ENCODE measurements at regions not wholly inside any gene's neighbourhood (a gene's known extent, or its start where the extent isn't known, plus 50 kb on each side); places are given as distances from the start of the nearest gene placed in this dataset.
"Not testable (repeated sequence)": the region's sequence is repeated elsewhere in the genome, so short reads cannot be mapped to it uniquely, and the experiment has no call there.

GRCh38 chr16:51831034-51831433, 680.0 kb upstream of the SALL1 start:
- not testable (repeated sequence) for H3K9me3 ChIP-seq (ENCODE audit: control insufficient read depth, insufficient read depth, low read length); H3K36me3 ChIP-seq (ENCODE audit: control insufficient read depth, insufficient read depth, low read length); H3K27me3 ChIP-seq (ENCODE audit: control insufficient read depth, insufficient read depth, low read length); H3K9ac ChIP-seq (ENCODE audit: low read depth, low read length); H3K4me1 ChIP-seq (ENCODE audit: control insufficient read depth, insufficient read depth, low read length); H3K4me3 ChIP-seq (ENCODE audit: low read depth, low read length)

DNA sequence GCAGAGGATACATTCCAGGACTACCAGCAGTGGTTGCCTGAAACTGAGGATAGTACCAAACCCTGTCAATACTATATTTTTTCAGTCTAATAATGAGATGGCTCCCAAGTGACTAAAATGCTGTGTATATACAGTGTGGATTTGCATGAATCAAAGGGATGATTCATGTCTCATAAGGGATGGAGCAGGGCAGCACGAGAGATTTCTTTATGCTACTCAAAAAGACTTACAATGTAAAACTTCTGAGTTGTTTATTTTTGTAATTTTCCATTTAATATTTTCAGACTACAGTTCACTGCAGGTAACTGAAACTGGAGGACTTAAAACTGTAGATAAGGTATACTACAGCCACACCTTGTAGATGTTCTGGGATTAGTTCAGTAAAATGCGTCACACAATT, 674.7 kb upstream of the SALL1 start:
- H3K4me1 ChIP-seq (ENCODE audit: control insufficient read depth, insufficient read depth, low read length), result no peaks in the 10 kb centered on the region
- no peaks in the 10 kb centered on the region for H3K27me3 ChIP-seq (ENCODE audit: control insufficient read depth, insufficient read depth, low read length)
- no peaks in the 10 kb centered on the region for H3K36me3 ChIP-seq (ENCODE audit: control insufficient read depth, insufficient read depth, low read length)
- H3K4me3 ChIP-seq (ENCODE audit: low read depth, low read length), result no peak overlapping the region
- H3K9me3 ChIP-seq (ENCODE audit: control insufficient read depth, insufficient read depth, low read length), result no peaks in the 10 kb centered on the region
- no peak overlapping the region for H3K9ac ChIP-seq (ENCODE audit: low read depth, low read length)

DNA sequence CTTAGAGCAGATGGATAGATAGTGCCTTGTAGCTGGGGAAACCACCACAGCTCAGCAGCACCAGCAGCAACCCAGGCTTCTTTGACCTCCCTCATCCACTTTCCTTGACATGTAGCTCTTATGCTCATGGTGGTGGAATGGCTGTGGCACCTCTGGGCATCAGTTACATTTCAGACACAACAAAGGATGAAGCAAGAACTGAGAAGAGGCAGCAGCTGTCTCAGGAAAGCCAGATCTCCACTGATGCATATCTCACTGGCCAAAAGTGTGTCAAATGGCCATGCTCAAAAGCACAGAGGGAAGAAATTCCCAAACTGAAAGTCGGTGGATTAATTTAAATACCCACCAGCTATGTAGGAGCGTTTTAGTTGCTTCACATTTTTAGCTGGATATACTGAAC, 671.4 kb upstream of the SALL1 start:
- Histone ChIP-seq H3K9me3 (ENCODE audit: control insufficient read depth, insufficient read depth, low read length) (no peaks in the 10 kb centered on the region), H3K36me3 (ENCODE audit: control insufficient read depth, insufficient read depth, low read length) (no peaks in the 10 kb centered on the region), H3K4me1 (ENCODE audit: control insufficient read depth, insufficient read depth, low read length) (peaks cover 3% of the 10 kb centered on the region), H3K9ac (ENCODE audit: low read depth, low read length) (no peak overlapping the region), H3K4me3 (ENCODE audit: low read depth, low read length) (no peak overlapping the region), H3K27me3 (ENCODE audit: control insufficient read depth, insufficient read depth, low read length) (no peaks in the 10 kb centered on the region)

DNA sequence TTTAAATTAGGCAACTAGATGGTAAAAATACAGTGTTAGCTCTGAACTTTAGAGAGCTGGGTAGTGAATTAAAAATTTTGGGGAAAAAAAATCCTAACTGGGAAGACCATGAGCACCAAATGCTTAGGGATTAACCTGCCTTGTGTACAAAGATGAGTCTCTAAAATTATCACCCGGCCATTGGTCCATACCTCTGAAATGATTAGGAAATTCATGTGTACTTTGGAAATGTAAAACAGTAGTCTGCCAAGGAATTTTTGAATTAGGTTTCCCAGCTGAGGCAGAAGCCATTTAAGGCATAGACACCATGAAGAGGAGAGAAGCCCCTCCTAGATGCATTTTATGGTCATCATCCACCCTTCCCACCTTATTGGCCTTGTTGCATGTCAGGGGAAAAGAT, 670.5 kb upstream of the SALL1 start:
- Histone ChIP-seq H3K27me3 (ENCODE audit: control insufficient read depth, insufficient read depth, low read length) (no peaks in the 10 kb centered on the region), H3K4me3 (ENCODE audit: low read depth, low read length) (no peak overlapping the region), H3K9ac (ENCODE audit: low read depth, low read length) (no peak overlapping the region), H3K4me1 (ENCODE audit: control insufficient read depth, insufficient read depth, low read length) (peaks cover 3% of the 10 kb centered on the region), H3K36me3 (ENCODE audit: control insufficient read depth, insufficient read depth, low read length) (no peaks in the 10 kb centered on the region), H3K9me3 (ENCODE audit: control insufficient read depth, insufficient read depth, low read length) (no peaks in the 10 kb centered on the region)

GRCh38 chr16:51820176-51820575, 669.1 kb upstream of the SALL1 start:
- Histone ChIP-seq H3K4me1 (ENCODE audit: control insufficient read depth, insufficient read depth, low read length) (peaks cover 3% of the 10 kb centered on the region), H3K27me3 (ENCODE audit: control insufficient read depth, insufficient read depth, low read length) (no peaks in the 10 kb centered on the region), H3K36me3 (ENCODE audit: control insufficient read depth, insufficient read depth, low read length) (no peaks in the 10 kb centered on the region), H3K9me3 (ENCODE audit: control insufficient read depth, insufficient read depth, low read length) (no peaks in the 10 kb centered on the region), H3K9ac (ENCODE audit: low read depth, low read length) (no peak overlapping the region), H3K4me3 (ENCODE audit: low read depth, low read length) (no peak overlapping the region)

- Histone ChIP-seq H3K4me1 (ENCODE audit: control insufficient read depth, insufficient read depth, low read length) (peaks cover 3% of the 10 kb centered on the region), H3K9ac (ENCODE audit: low read depth, low read length) (no peak overlapping the region), H3K9me3 (ENCODE audit: control insufficient read depth, insufficient read depth, low read length) (no peaks in the 10 kb centered on the region), H3K4me3 (ENCODE audit: low read depth, low read length) (no peak overlapping the region), H3K27me3 (ENCODE audit: control insufficient read depth, insufficient read depth, low read length) (no peaks in the 10 kb centered on the region), H3K36me3 (ENCODE audit: control insufficient read depth, insufficient read depth, low read length) (no peaks in the 10 kb centered on the region)
Measured at GRCh38 chr16:51818342-51818944, 667.4 kb upstream of the SALL1 start.

- H3K27me3 ChIP-seq (ENCODE audit: control insufficient read depth, insufficient read depth, low read length), result no peaks in the 10 kb centered on the region
- H3K9ac ChIP-seq (ENCODE audit: low read depth, low read length), result no peak overlapping the region
- peaks cover 3% of the 10 kb centered on the region for H3K4me1 ChIP-seq (ENCODE audit: control insufficient read depth, insufficient read depth, low read length)
- H3K36me3 ChIP-seq (ENCODE audit: control insufficient read depth, insufficient read depth, low read length), result no peaks in the 10 kb centered on the region
- H3K4me3 ChIP-seq (ENCODE audit: low read depth, low read length), result no peak overlapping the region
- H3K9me3 ChIP-seq (ENCODE audit: control insufficient read depth, insufficient read depth, low read length), result no peaks in the 10 kb centered on the region
Measured at GRCh38 chr16:51816929-51817328, 665.9 kb upstream of the SALL1 start.

DNA sequence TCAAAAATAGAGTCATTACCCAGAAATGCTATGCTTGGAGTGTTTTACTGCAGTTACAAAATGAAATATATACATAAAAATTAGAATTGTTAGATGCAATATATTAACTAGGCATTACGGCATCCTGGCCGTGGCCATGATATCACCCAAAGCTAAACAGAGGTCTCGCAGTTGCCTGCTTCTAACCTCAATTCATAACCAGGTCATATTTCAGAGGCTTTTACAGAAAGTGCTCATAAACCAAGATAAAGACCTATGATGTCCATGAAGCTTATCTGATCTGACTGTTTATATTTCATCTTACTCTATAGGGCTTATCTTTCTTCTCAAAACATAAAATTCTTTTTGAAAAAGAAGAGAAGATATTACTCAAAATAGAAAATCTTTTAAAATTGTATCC, 664.5 kb upstream of the SALL1 start:
- Histone ChIP-seq H3K4me3 (ENCODE audit: low read depth, low read length) (no peak overlapping the region), H3K27me3 (ENCODE audit: control insufficient read depth, insufficient read depth, low read length) (no peaks in the 10 kb centered on the region), H3K9me3 (ENCODE audit: control insufficient read depth, insufficient read depth, low read length) (no peaks in the 10 kb centered on the region), H3K36me3 (ENCODE audit: control insufficient read depth, insufficient read depth, low read length) (no peaks in the 10 kb centered on the region), H3K9ac (ENCODE audit: low read depth, low read length) (no peak overlapping the region), H3K4me1 (ENCODE audit: control insufficient read depth, insufficient read depth, low read length) (peaks cover 3% of the 10 kb centered on the region)

DNA sequence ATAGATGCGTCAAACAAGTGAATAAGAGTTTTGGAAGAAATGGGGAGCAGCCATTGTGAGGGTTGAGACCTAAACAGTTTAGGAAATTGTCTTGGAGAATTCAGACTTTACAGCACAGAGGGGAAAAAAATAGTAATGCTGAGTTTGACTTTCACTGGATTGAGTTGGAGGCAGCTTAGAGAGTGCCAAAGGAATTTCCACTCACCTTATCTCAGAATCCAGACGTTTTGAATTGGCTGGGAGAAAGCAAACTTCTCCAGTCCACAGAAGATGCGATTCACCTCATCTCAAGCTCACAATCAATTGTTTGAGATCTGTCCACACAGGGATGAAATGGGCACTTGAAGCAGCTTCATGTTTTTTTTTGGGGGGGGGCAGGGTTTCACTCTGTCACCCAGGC, 663.5 kb upstream of the SALL1 start:
- Histone ChIP-seq H3K36me3 (ENCODE audit: control insufficient read depth, insufficient read depth, low read length) (no peaks in the 10 kb centered on the region), H3K27me3 (ENCODE audit: control insufficient read depth, insufficient read depth, low read length) (no peaks in the 10 kb centered on the region), H3K4me3 (ENCODE audit: low read depth, low read length) (no peak overlapping the region), H3K9me3 (ENCODE audit: control insufficient read depth, insufficient read depth, low read length) (no peaks in the 10 kb centered on the region), H3K9ac (ENCODE audit: low read depth, low read length) (no peak overlapping the region), H3K4me1 (ENCODE audit: control insufficient read depth, insufficient read depth, low read length) (peaks cover under 1% of the 10 kb centered on the region)

- no peaks in the 10 kb centered on the region for H3K36me3 ChIP-seq (ENCODE audit: control insufficient read depth, insufficient read depth, low read length)
- no peak overlapping the region for H3K4me3 ChIP-seq (ENCODE audit: low read depth, low read length)
- no peaks in the 10 kb centered on the region for H3K4me1 ChIP-seq (ENCODE audit: control insufficient read depth, insufficient read depth, low read length)
- no peaks in the 10 kb centered on the region for H3K9me3 ChIP-seq (ENCODE audit: control insufficient read depth, insufficient read depth, low read length)
- no peak overlapping the region for H3K9ac ChIP-seq (ENCODE audit: low read depth, low read length)
- H3K27me3 ChIP-seq (ENCODE audit: control insufficient read depth, insufficient read depth, low read length), result no peaks in the 10 kb centered on the region
Measured at GRCh38 chr16:51813609-51814008, 662.5 kb upstream of the SALL1 start.

DNA sequence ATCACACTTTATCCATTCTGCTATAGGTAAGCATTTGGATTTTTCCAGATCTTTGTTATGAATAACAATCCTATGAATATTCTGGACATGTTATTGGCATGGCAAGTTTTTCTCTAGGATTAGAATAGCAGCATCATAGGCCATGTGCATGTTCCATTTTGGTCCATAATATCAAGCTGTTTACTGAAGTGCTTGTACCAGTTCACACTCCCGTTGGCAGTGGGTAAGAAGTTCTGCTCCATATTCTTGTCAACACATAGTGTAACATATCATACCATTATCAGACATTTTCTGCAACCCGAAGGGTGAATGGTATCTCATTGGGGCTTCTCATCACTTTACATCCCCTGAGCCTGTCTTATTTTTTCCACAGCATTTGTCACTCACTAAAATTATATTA, 661.9 kb upstream of the SALL1 start:
- Histone ChIP-seq H3K27me3 (ENCODE audit: control insufficient read depth, insufficient read depth, low read length) (no peaks in the 10 kb centered on the region), H3K4me1 (ENCODE audit: control insufficient read depth, insufficient read depth, low read length) (no peaks in the 10 kb centered on the region), H3K9ac (ENCODE audit: low read depth, low read length) (no peak overlapping the region), H3K36me3 (ENCODE audit: control insufficient read depth, insufficient read depth, low read length) (no peaks in the 10 kb centered on the region), H3K4me3 (ENCODE audit: low read depth, low read length) (no peak overlapping the region), H3K9me3 (ENCODE audit: control insufficient read depth, insufficient read depth, low read length) (no peaks in the 10 kb centered on the region)

- H3K27me3 ChIP-seq (ENCODE audit: control insufficient read depth, insufficient read depth, low read length), result no peaks in the 10 kb centered on the region
- no peak overlapping the region for H3K4me3 ChIP-seq (ENCODE audit: low read depth, low read length)
- no peaks in the 10 kb centered on the region for H3K9me3 ChIP-seq (ENCODE audit: control insufficient read depth, insufficient read depth, low read length)
- H3K36me3 ChIP-seq (ENCODE audit: control insufficient read depth, insufficient read depth, low read length), result no peaks in the 10 kb centered on the region
- H3K4me1 ChIP-seq (ENCODE audit: control insufficient read depth, insufficient read depth, low read length), result no peaks in the 10 kb centered on the region
- H3K9ac ChIP-seq (ENCODE audit: low read depth, low read length), result no peak overlapping the region
Measured at GRCh38 chr16:51807551-51807950, 656.5 kb upstream of the SALL1 start.

Data from iPS-15b (cell line).